SK-N-SH treated with all-trans-retinoic acid at 6 μM for 48 hours (cell line): ENCODE measurements at regions not wholly inside any gene's neighbourhood (a gene's known extent, or its start where the extent isn't known, plus 50 kb on each side); places are given as distances from the start of the nearest gene placed in this dataset.

Experiments
- ATAC-seq: fragments of 200-7000 bp; cut with Tn5 transposase; 3 replicates; pipeline ENCODE4 v1.9.1; 2020; ENCODE audit warnings: mild to moderate bottlenecking, moderate library complexity
- ARNTL ChIP-seq: fragments of 450-650 bp; formaldehyde crosslinking; IDR thresholded peaks from 2 replicates; pipeline ENCODE4 v1.5.0; 2020; ENCODE audit warnings: low read depth, mild to moderate bottlenecking, moderate library complexity, borderline replicate concordance
- BACH2 ChIP-seq: fragments of 250-450 bp; sonication (Bioruptor Pico); IDR thresholded peaks from 2 replicates; pipeline ENCODE4 v1.9.0; 2021; ENCODE audit warnings: mild to moderate bottlenecking, borderline replicate concordance
- CREB5 ChIP-seq: fragments of 250-450 bp; sonication (Bioruptor Pico); IDR thresholded peaks from 2 replicates; pipeline ENCODE4 v1.5.1; 2020; ENCODE audit warnings: low read depth, mild to moderate bottlenecking, moderate library complexity
- CSDC2 ChIP-seq: fragments of 250-450 bp; sonication (Bioruptor Pico); IDR thresholded peaks from 2 replicates; pipeline ENCODE4 v1.5.0; 2020; ENCODE audit warnings: mild to moderate bottlenecking, moderate library complexity
- CSRNP3 ChIP-seq: fragments of 250-450 bp; sonication (Bioruptor Pico); IDR thresholded peaks from 2 replicates; pipeline ENCODE4 v1.5.1; 2021; ENCODE audit warnings: mild to moderate bottlenecking, moderate library complexity
- ESRRG ChIP-seq: fragments of 250-450 bp; sonication (Bioruptor Pico); IDR thresholded peaks from 2 replicates; pipeline ENCODE4 v1.6.1; 2021; ENCODE audit warnings: mild to moderate bottlenecking
- GLIS3 ChIP-seq: fragments of 250-450 bp; sonication (Bioruptor Pico); IDR thresholded peaks from 2 replicates; pipeline ENCODE4 v1.5.0; 2020; ENCODE audit warnings: mild to moderate bottlenecking, moderate library complexity
- OSR1 ChIP-seq: fragments of 250-450 bp; sonication (Bioruptor Pico); IDR thresholded peaks from 2 replicates; pipeline ENCODE4 v1.8.0; 2022; ENCODE audit warnings: moderate library complexity, mild to moderate bottlenecking, inconsistent platforms
- PATZ1 ChIP-seq: fragments of 250-450 bp; sonication (Bioruptor Pico); IDR thresholded peaks from 2 replicates; pipeline ENCODE4 v1.8.0; 2020; ENCODE audit warnings: mild to moderate bottlenecking, moderate library complexity, borderline replicate concordance
- POU6F1 ChIP-seq: fragments of 250-450 bp; sonication (Bioruptor Pico); IDR thresholded peaks from 2 replicates; pipeline ENCODE4 v1.8.0; 2021; ENCODE audit warnings: low read depth, mild to moderate bottlenecking, moderate library complexity, borderline replicate concordance
- PPARA ChIP-seq: fragments of 250-450 bp; sonication (Bioruptor Pico); IDR thresholded peaks from 2 replicates; pipeline ENCODE4 v1.5.0; 2020; ENCODE audit warnings: mild to moderate bottlenecking, borderline replicate concordance
- RARB ChIP-seq: fragments of 250-450 bp; sonication (Bioruptor Pico); IDR thresholded peaks from 2 replicates; pipeline ENCODE4 v1.8.0; 2021; ENCODE audit warnings: mild to moderate bottlenecking, moderate library complexity
- TOX ChIP-seq: fragments of 250-450 bp; sonication (Bioruptor Pico); IDR thresholded peaks from 2 replicates; pipeline ENCODE4 v1.8.0; 2021; ENCODE audit warnings: mild to moderate bottlenecking, moderate library complexity, borderline replicate concordance
- TSHZ2 ChIP-seq: fragments of 250-450 bp; sonication (Bioruptor Pico); IDR thresholded peaks from 2 replicates; pipeline ENCODE4 v1.5.0; 2020; ENCODE audit warnings: mild to moderate bottlenecking, moderate library complexity
- ZFP3 ChIP-seq: fragments of 250-450 bp; sonication (Bioruptor Pico); IDR thresholded peaks from 2 replicates; pipeline ENCODE4 v1.5.0; 2020; ENCODE audit warnings: mild to moderate bottlenecking, moderate library complexity
- ZNF565 ChIP-seq: fragments of 450-650 bp; formaldehyde crosslinking; conservative IDR thresholded peaks from 2 replicates; pipeline ENCODE4 v1.5.0; 2020; ENCODE audit warnings: low read depth, mild to moderate bottlenecking, moderate library complexity
- ZNF70 ChIP-seq: fragments of 450-650 bp; formaldehyde crosslinking; IDR thresholded peaks from 2 replicates; pipeline ENCODE4 v1.5.0; 2020; ENCODE audit warnings: mild to moderate bottlenecking, moderate library complexity
- ZNF8 ChIP-seq: fragments of 450-650 bp; formaldehyde crosslinking; IDR thresholded peaks from 2 replicates; pipeline ENCODE4 v1.5.0; 2020; ENCODE audit warnings: mild to moderate bottlenecking, moderate library complexity

- ATAC-seq, result no peak
- no peak for TF ChIP-seq RARB (CRISPR knock-in tag)
- TF ChIP-seq ARNTL (CRISPR knock-in tag), result no peak
- TF ChIP-seq TOX (CRISPR knock-in tag), result no peak
- TF ChIP-seq POU6F1 (CRISPR knock-in tag), result no peak
- no peak for TF ChIP-seq ZFP3 (CRISPR knock-in tag)
- TF ChIP-seq OSR1 (CRISPR knock-in tag), result no peak
- no peak for TF ChIP-seq ZNF70 (CRISPR knock-in tag)
- TF ChIP-seq ESRRG (CRISPR knock-in tag), result no peak
- TF ChIP-seq CSRNP3 (CRISPR knock-in tag), result no peak
- no peak for TF ChIP-seq BACH2
- TF ChIP-seq PATZ1, result no peak
- no peak for TF ChIP-seq TSHZ2
- TF ChIP-seq CSDC2 (CRISPR knock-in tag), result no peak
- TF ChIP-seq CREB5, result no peak
- TF ChIP-seq ZNF565 (CRISPR knock-in tag), result no peak
Measured at GRCh38 chr16:26772503-26772902, 294.2 kb upstream of the C16orf82 start.

- ATAC-seq, result no peak
- TF ChIP-seq ZFP3 (CRISPR knock-in tag), result no peak
Measured at GRCh38 chr16:26777821-26778220, 288.9 kb upstream of the C16orf82 start.

GRCh38 chr16:26787924-26788323 lies 278.8 kb upstream of the C16orf82 start:
- ATAC-seq, result no peak
- no peak for TF ChIP-seq GLIS3 (CRISPR knock-in tag)
- no peak for TF ChIP-seq POU6F1 (CRISPR knock-in tag)
- no peak for TF ChIP-seq RARB (CRISPR knock-in tag)
- no peak for TF ChIP-seq CSDC2 (CRISPR knock-in tag)
- no peak for TF ChIP-seq PPARA (CRISPR knock-in tag)
- TF ChIP-seq TSHZ2, result no peak
- TF ChIP-seq CSRNP3 (CRISPR knock-in tag), result no peak
- TF ChIP-seq ZNF8 (CRISPR knock-in tag), result no peak
- no peak for TF ChIP-seq PATZ1
- TF ChIP-seq, all 23 proteins: peak for 0
